ENCODE measurements at regions not wholly inside any gene's neighbourhood (a gene's known extent, or its start where the extent isn't known, plus 50 kb on each side); places are given as distances from the start of the nearest gene placed in this dataset.

DNA sequence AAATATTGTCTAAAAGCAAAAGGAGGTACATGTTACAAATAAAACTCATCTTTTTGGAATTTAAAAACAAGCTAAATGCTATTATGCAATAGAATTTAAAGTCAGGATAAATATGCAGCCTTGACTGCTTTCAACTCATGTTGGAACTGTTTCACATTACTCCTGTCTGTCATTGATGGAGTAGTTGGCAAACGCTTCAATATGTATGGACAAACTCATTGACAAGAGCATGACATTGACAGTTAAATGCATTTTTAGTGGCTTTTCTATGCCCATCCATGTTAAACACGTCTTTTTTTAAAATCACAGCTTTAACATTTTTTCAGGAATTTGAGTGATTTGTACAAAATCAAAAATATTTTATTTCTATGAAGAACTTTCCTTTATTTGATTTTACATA, 1560.5 kb downstream of the KCNT2 start (continued):
- TF ChIP-seq, protein P1, sequence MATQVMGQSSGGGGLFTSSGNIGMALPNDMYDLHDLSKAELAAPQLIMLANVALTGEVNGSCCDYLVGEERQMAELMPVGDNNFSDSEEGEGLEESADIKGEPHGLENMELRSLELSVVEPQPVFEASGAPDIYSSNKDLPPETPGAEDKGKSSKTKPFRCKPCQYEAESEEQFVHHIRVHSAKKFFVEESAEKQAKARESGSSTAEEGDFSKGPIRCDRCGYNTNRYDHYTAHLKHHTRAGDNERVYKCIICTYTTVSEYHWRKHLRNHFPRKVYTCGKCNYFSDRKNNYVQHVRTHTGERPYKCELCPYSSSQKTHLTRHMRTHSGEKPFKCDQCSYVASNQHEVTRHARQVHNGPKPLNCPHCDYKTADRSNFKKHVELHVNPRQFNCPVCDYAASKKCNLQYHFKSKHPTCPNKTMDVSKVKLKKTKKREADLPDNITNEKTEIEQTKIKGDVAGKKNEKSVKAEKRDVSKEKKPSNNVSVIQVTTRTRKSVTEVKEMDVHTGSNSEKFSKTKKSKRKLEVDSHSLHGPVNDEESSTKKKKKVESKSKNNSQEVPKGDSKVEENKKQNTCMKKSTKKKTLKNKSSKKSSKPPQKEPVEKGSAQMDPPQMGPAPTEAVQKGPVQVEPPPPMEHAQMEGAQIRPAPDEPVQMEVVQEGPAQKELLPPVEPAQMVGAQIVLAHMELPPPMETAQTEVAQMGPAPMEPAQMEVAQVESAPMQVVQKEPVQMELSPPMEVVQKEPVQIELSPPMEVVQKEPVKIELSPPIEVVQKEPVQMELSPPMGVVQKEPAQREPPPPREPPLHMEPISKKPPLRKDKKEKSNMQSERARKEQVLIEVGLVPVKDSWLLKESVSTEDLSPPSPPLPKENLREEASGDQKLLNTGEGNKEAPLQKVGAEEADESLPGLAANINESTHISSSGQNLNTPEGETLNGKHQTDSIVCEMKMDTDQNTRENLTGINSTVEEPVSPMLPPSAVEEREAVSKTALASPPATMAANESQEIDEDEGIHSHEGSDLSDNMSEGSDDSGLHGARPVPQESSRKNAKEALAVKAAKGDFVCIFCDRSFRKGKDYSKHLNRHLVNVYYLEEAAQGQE (IDR thresholded peaks at IDR 0.05; ENCODE audit: low read depth) = no peak
- TF ChIP-seq POLR2A (IDR thresholded peaks at IDR 0.05; ENCODE audit: borderline replicate concordance, extremely low read depth, insufficient read depth, insufficient read length) = no peak

DNA sequence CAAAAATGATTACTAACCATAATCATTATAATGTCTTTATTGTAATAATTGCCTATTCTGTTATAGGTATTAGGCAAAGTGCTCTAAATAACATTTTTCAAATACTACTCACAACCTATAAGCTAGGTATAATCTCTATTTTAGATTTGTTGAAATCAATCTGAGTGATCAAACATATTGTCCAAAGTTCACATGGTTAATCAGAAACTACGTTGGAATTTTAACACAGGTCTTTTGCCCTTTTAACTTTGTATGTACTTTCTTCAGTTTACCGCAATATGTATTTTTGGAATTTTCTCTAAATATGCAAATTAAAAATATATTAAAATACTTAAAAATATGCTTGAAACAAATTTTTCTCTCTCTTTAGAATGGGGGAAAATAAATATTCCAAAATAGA, 1563.2 kb downstream of the KCNT2 start:
- H2AFZ ChIP-seq (ENCODE audit: low read depth, low read length, poor library complexity, severe bottlenecking) = peak overlapping the region; percentile 41
- no peak for DNase-seq (ENCODE audit: low read depth, low spot score)
- ChIA-PET CTCF (no interaction called here), POLR2A (no interaction called here), RAD21 (ENCODE audit: low non-redundant PET in 1 of 2, low total read pairs in 2 of 2, uncharacterized antibody in 2 of 2, unreplicated experiment in 2 of 2) (no interaction called here)
- no peak overlapping the region for H3K27ac ChIP-seq (ENCODE audit: low read depth, low read length)
- no TSS peak for BruUV-seq (replicated peaks)
- H3K27me3 ChIP-seq (ENCODE audit: insufficient read depth, low read length) = no peaks in the 10 kb centered on the region
- no peak for ATAC-seq
- H3K4me3 ChIP-seq (replicated peaks in 1 of 2; ENCODE audit: low read depth in 1 of 2, low read length in 2 of 2) = no peak overlapping the region
- H3K36me3 ChIP-seq (ENCODE audit: control insufficient read depth in 1 of 2, insufficient read depth in 2 of 2, low read length in 2 of 2) = no peaks in the 10 kb centered on the region
- H3K79me2 ChIP-seq (ENCODE audit: insufficient read depth, low read length) = no peaks in the 10 kb centered on the region
- TF ChIP-seq, protein P2, sequence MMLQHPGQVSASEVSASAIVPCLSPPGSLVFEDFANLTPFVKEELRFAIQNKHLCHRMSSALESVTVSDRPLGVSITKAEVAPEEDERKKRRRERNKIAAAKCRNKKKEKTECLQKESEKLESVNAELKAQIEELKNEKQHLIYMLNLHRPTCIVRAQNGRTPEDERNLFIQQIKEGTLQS (IDR thresholded peaks at IDR 0.05) = no peak
- TF ChIP-seq POLR2AphosphoS5 (IDR thresholded peaks at IDR 0.05; ENCODE audit: low read depth, low read length) (no peak), YY1 (IDR thresholded peaks at IDR 0.05; ENCODE audit: extremely low read depth, insufficient replicate concordance, low read depth, low read length) (no peak), EGR1 (IDR thresholded peaks at IDR 0.05; ENCODE audit: low read depth) (no peak), EZH2 (IDR thresholded peaks at IDR 0.05) (no peak), FOSL1 (IDR thresholded peaks at IDR 0.05; ENCODE audit: low read depth) (no peak), JUND (IDR thresholded peaks at IDR 0.05) (no peak), CBX3 (IDR thresholded peaks at IDR 0.05; ENCODE audit: low read depth) (no peak), POLR2A (IDR thresholded peaks at IDR 0.05; ENCODE audit: borderline replicate concordance, extremely low read depth, insufficient read depth, insufficient read length) (no peak), ELF1 (IDR thresholded peaks at IDR 0.05; ENCODE audit: borderline replicate concordance, low read depth) (no peak), TCF7L2 (IDR thresholded peaks at IDR 0.05; ENCODE audit: borderline replicate concordance, extremely low read depth, insufficient read depth, insufficient read length) (no peak), SIN3A (IDR thresholded peaks at IDR 0.05; ENCODE audit: low read depth) (no peak), EZH2phosphoT487 (IDR thresholded peaks at IDR 0.05; ENCODE audit: borderline replicate concordance) (no peak), RAD21 (IDR thresholded peaks at IDR 0.05; ENCODE audit: low read depth) (no peak), ZFX (IDR thresholded peaks at IDR 0.05) (no peak)
- TF ChIP-seq, protein P3, sequence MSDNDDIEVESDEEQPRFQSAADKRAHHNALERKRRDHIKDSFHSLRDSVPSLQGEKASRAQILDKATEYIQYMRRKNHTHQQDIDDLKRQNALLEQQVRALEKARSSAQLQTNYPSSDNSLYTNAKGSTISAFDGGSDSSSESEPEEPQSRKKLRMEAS (IDR thresholded peaks at IDR 0.05) = no peak
- H3K4me2 ChIP-seq (ENCODE audit: low read length) = no peak overlapping the region
- no peaks in the 10 kb centered on the region for H3K9me3 ChIP-seq (ENCODE audit: control insufficient read depth in 1 of 2, insufficient read depth in 1 of 2, low read depth in 1 of 2, low read length in 2 of 2)
- peaks cover 4% of the 10 kb centered on the region; the same call in 1 of the 2 replicates for H3K9me2 ChIP-seq (ENCODE audit: insufficient read depth)
- no peak overlapping the region for H3K9ac ChIP-seq (ENCODE audit: low read length)
- intact Hi-C loops (cut with micrococcal nuclease) = no loop called here
- no peaks in the 10 kb centered on the region for H4K20me1 ChIP-seq (ENCODE audit: insufficient read depth)
- no peaks in the 10 kb centered on the region for H3K4me1 ChIP-seq (ENCODE audit: control insufficient read depth in 1 of 2, insufficient read depth in 2 of 2, low read length in 2 of 2)

Data from HCT116 (cell line).